Astrocyte (in vitro differentiated cells and primary cell): ENCODE measurements at regions not wholly inside any gene's neighbourhood (a gene's known extent, or its start where the extent isn't known, plus 50 kb on each side); places are given as distances from the start of the nearest gene placed in this dataset.

ENCODE experiments used
- CTCF ChIP-seq: IDR thresholded peaks from 2 replicates; pipeline ENCODE4 v1.5.1; 2011; ENCODE audit warnings: low read depth, mild to moderate bottlenecking, inconsistent platforms, low read length, moderate library complexity; ENCODE audit not compliant: insufficient read depth
- EZH2 ChIP-seq: IDR thresholded peaks from 2 replicates; pipeline ENCODE4 v1.6.1; 2012; ENCODE audit warnings: mild to moderate bottlenecking, low read length, inconsistent platforms; ENCODE audit not compliant: insufficient read depth

- TF ChIP-seq EZH2 (no peak), CTCF (no peak)
Observed at GRCh38 chr15:87537295-87537694, 719.2 kb downstream of the NTRK3 start.
